Neural cell (in vitro differentiated cells): ENCODE measurements at regions not wholly inside any gene's neighbourhood (a gene's known extent, or its start where the extent isn't known, plus 50 kb on each side); places are given as distances from the start of the nearest gene placed in this dataset.

ENCODE experiments used
- EP300 ChIP-seq: fragments of 450-650 bp; conservative IDR thresholded peaks from 2 replicates; pipeline ENCODE4 v1.6.1; 2014; ENCODE audit warnings: antibody characterized with exemption, mild to moderate bottlenecking, moderate library complexity; ENCODE audit not compliant: poor library complexity, severe bottlenecking
- EZH2 ChIP-seq: fragments of 200-600, 300-800 bp; shearing (Covaris generic), sonication (generic); IDR thresholded peaks from 2 replicates; pipeline ENCODE4 v1.6.1; 2014; ENCODE audit warnings: antibody characterized with exemption, low read length, borderline replicate concordance, mild to moderate bottlenecking; ENCODE audit not compliant: insufficient read depth, poor library complexity, severe bottlenecking
- MXI1 ChIP-seq: fragments of 450-650 bp; conservative IDR thresholded peaks from 2 replicates; pipeline ENCODE4 v1.6.1; 2014; ENCODE audit warnings: antibody characterized with exemption, mild to moderate bottlenecking; ENCODE audit not compliant: poor library complexity, severe bottlenecking
- POLR2AphosphoS5 ChIP-seq: IDR thresholded peaks from 2 replicates; pipeline ENCODE4 v1.6.1; 2012
- RAD21 ChIP-seq: fragments of 450-650 bp; conservative IDR thresholded peaks from 2 replicates; pipeline ENCODE4 v1.6.1; 2014; ENCODE audit warnings: antibody characterized with exemption, mild to moderate bottlenecking, moderate library complexity
- SMC3 ChIP-seq: fragments of 450-650 bp; conservative IDR thresholded peaks from 2 replicates; pipeline ENCODE4 v1.6.1; 2014; ENCODE audit warnings: antibody characterized with exemption, mild to moderate bottlenecking, moderate library complexity; ENCODE audit not compliant: poor library complexity
- TAF1 ChIP-seq: IDR thresholded peaks from 2 replicates; pipeline ENCODE4 v1.6.1; 2012; ENCODE audit warnings: low read depth
- TF ChIP-seq, protein P1 (sequence below): fragments of 450-650 bp; IDR thresholded peaks from 2 replicates; pipeline ENCODE4 v1.5.1; 2014; ENCODE audit warnings: antibody characterized with exemption, mild to moderate bottlenecking, moderate library complexity; ENCODE audit not compliant: poor library complexity, severe bottlenecking
- TF ChIP-seq, protein P2 (sequence below): IDR thresholded peaks from 2 replicates; pipeline ENCODE4 v1.6.1; 2012; ENCODE audit warnings: borderline replicate concordance

DNA sequence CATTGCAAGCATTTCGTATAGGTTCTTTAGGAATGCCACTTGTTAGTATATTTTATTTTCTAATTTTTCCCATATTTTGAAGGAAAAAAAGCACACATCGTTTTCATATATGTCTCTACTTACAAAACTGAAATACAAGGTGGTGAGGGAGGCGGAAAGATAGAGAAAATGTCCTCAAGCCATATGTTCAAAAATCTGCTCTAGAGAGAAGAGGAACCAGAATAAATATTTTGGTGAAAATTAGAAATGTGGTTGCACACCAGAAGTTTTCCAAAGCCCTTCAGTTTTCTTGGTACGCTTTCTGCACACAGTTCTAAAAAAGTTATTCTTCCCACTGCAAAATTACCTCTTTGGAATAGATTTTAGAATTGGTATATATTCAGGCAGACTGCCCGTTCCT is 107.4 kb upstream of the RHOBTB1 start:
- TF ChIP-seq, protein P1, sequence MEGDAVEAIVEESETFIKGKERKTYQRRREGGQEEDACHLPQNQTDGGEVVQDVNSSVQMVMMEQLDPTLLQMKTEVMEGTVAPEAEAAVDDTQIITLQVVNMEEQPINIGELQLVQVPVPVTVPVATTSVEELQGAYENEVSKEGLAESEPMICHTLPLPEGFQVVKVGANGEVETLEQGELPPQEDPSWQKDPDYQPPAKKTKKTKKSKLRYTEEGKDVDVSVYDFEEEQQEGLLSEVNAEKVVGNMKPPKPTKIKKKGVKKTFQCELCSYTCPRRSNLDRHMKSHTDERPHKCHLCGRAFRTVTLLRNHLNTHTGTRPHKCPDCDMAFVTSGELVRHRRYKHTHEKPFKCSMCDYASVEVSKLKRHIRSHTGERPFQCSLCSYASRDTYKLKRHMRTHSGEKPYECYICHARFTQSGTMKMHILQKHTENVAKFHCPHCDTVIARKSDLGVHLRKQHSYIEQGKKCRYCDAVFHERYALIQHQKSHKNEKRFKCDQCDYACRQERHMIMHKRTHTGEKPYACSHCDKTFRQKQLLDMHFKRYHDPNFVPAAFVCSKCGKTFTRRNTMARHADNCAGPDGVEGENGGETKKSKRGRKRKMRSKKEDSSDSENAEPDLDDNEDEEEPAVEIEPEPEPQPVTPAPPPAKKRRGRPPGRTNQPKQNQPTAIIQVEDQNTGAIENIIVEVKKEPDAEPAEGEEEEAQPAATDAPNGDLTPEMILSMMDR, result no peak
- TF ChIP-seq TAF1 (no peak), EZH2 (no peak), POLR2AphosphoS5 (no peak), EP300 (no peak), MXI1 (no peak), SMC3 (no peak), RAD21 (no peak)
- TF ChIP-seq, protein P2, sequence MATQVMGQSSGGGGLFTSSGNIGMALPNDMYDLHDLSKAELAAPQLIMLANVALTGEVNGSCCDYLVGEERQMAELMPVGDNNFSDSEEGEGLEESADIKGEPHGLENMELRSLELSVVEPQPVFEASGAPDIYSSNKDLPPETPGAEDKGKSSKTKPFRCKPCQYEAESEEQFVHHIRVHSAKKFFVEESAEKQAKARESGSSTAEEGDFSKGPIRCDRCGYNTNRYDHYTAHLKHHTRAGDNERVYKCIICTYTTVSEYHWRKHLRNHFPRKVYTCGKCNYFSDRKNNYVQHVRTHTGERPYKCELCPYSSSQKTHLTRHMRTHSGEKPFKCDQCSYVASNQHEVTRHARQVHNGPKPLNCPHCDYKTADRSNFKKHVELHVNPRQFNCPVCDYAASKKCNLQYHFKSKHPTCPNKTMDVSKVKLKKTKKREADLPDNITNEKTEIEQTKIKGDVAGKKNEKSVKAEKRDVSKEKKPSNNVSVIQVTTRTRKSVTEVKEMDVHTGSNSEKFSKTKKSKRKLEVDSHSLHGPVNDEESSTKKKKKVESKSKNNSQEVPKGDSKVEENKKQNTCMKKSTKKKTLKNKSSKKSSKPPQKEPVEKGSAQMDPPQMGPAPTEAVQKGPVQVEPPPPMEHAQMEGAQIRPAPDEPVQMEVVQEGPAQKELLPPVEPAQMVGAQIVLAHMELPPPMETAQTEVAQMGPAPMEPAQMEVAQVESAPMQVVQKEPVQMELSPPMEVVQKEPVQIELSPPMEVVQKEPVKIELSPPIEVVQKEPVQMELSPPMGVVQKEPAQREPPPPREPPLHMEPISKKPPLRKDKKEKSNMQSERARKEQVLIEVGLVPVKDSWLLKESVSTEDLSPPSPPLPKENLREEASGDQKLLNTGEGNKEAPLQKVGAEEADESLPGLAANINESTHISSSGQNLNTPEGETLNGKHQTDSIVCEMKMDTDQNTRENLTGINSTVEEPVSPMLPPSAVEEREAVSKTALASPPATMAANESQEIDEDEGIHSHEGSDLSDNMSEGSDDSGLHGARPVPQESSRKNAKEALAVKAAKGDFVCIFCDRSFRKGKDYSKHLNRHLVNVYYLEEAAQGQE, result no peak
